ENCODE measurements at regions not wholly inside any gene's neighbourhood (a gene's known extent, or its start where the extent isn't known, plus 50 kb on each side); places are given as distances from the start of the nearest gene placed in this dataset.
"Not testable (repeated sequence)": the region's sequence is repeated elsewhere in the genome, so short reads cannot be mapped to it uniquely, and the experiment has no call there.

- DNase-seq (ENCODE audit: low read depth), result no peak
Observed at GRCh38 chr3:112736805-112737566, 96.0 kb upstream of the CCDC80 start.

- DNase-seq (ENCODE audit: low read depth), result no peak
Observed at GRCh38 chr3:112736386-112736785, 95.4 kb upstream of the CCDC80 start.

- no peak for DNase-seq (ENCODE audit: low read depth)
Observed at GRCh38 chr3:112735926-112736325, 95.0 kb upstream of the CCDC80 start.

GRCh38 chr3:112734736-112735350, 93.9 kb upstream of the CCDC80 start:
- DNase-seq (ENCODE audit: low read depth), result peak; percentile 51

- DNase-seq (ENCODE audit: low read depth), result no peak
Observed at GRCh38 chr3:112734171-112734570, 93.2 kb upstream of the CCDC80 start.

GRCh38 chr3:112730210-112730609, 89.3 kb upstream of the CCDC80 start:
- DNase-seq (ENCODE audit: low read depth), result no peak

GRCh38 chr3:112721231-112721630, 80.3 kb upstream of the CCDC80 start:
- DNase-seq (ENCODE audit: low read depth), result no peak

GRCh38 chr3:112718967-112719366, 78.0 kb upstream of the CCDC80 start:
- DNase-seq (ENCODE audit: low read depth), result no peak

- no peak for DNase-seq (ENCODE audit: low read depth)
Observed at GRCh38 chr3:112718516-112718915, 77.6 kb upstream of the CCDC80 start.

- no peak for DNase-seq (ENCODE audit: low read depth)
Observed at GRCh38 chr3:112709911-112710310, 69.0 kb upstream of the CCDC80 start.

GRCh38 chr3:112699436-112699978, 58.6 kb upstream of the CCDC80 start:
- no peak for DNase-seq (ENCODE audit: low read depth)

- DNase-seq (ENCODE audit: low read depth), result not testable (repeated sequence)
Observed at GRCh38 chr3:112698442-112698841, 57.5 kb upstream of the CCDC80 start.

GRCh38 chr3:112696244-112696643, 55.3 kb upstream of the CCDC80 start:
- not testable (repeated sequence) for DNase-seq (ENCODE audit: low read depth)

GRCh38 chr3:112695377-112696108, 54.6 kb upstream of the CCDC80 start:
- DNase-seq (ENCODE audit: low read depth), result not testable (repeated sequence)

GRCh38 chr3:112694906-112695305, 54.0 kb upstream of the CCDC80 start:
- DNase-seq (ENCODE audit: low read depth), result not testable (repeated sequence)

GRCh38 chr3:112693186-112693585, 52.2 kb upstream of the CCDC80 start:
- DNase-seq (ENCODE audit: low read depth), result no peak

All from stimulated activated CD8-positive, alpha-beta memory T cell treated with anti-CD3 and anti-CD28 coated beads, Interleukin-12 subunit alpha, Interleukin-12 subunit beta, amount 100 ng/mL, for 1 hour (primary cell).